SK-N-SH (cell line): ENCODE measurements at regions not wholly inside any gene's neighbourhood (a gene's known extent, or its start where the extent isn't known, plus 50 kb on each side); places are given as distances from the start of the nearest gene placed in this dataset.

Experiments
- CTCF ChIA-PET: fragments of 300-600, 350-600 bp; formaldehyde crosslinking; extraction: SDS; loops from one replicate; lab custom pipeline; 2021; lab: Yijun Ruan, JAX
- POLR2A ChIA-PET: fragments of 350-600 bp; sonication (Branson Sonifier 250); formaldehyde crosslinking; extraction: SDS; loops from one replicate; lab custom pipeline; 2020; ENCODE audit warnings: antibody characterized with exemption, inconsistent platforms; lab: Yijun Ruan, JAX
- DNase-seq: peaks from one replicate; pipeline ENCODE4 v3.0.0; 2012
- H2AFZ ChIP-seq: fragments of 200-600 bp; sonication (generic); 2 replicates; pipeline ENCODE4 v1.8.1; 2016; ENCODE audit warnings: antibody characterized with exemption, mild to moderate bottlenecking, low read depth
- H3F3A ChIP-seq: fragments of 200-600 bp; sonication (generic); replicated peaks from 2 replicates; pipeline ENCODE3; 2016; ENCODE audit warnings: antibody characterized with exemption, mild to moderate bottlenecking; ENCODE audit not compliant: insufficient read depth
- H3K27ac ChIP-seq, 2 experiments: fragments of 200-500 bp in 1 of 2; fragments of 200-600 bp in 1 of 2; sonication (Bioruptor generic) in 1 of 2; sonication (generic), shearing (Covaris generic) in 1 of 2; 2 replicates each; pipeline versions ENCODE4 v1.5.1 to v1.6.1; 2014 to 2016; ENCODE audit warnings: low read depth in 2 of 2, inconsistent platforms in 1 of 2, low read length in 1 of 2, mild to moderate bottlenecking in 1 of 2, mixed read lengths in 1 of 2
- H3K27me3 ChIP-seq: fragments of 200-600 bp; sonication (generic), shearing (Covaris generic); 2 replicates; pipeline ENCODE4 v1.6.1; 2016; ENCODE audit warnings: mixed run types; ENCODE audit not compliant: insufficient read depth
- H3K36me3 ChIP-seq, 2 experiments: fragments of 200-500 bp in 1 of 2; fragments of 200-600 bp in 1 of 2; sonication (Bioruptor generic) in 1 of 2; sonication (generic) in 1 of 2; replicated peaks in 1 of 2; 2 replicates each; pipeline versions ENCODE3 to v1.5.1; 2014 to 2016; ENCODE audit warnings: low read length in 1 of 2, mild to moderate bottlenecking in 1 of 2; ENCODE audit not compliant: insufficient read depth in 2 of 2, control insufficient read depth in 1 of 2
- H3K4me1 ChIP-seq, 2 experiments: fragments of 200-500 bp in 1 of 2; fragments of 200-600 bp in 1 of 2; sonication (Bioruptor generic) in 1 of 2; sonication (generic), shearing (Covaris generic) in 1 of 2; 2 replicates each; pipeline versions ENCODE4 v1.5.1 to v1.6.1; 2014 to 2016; ENCODE audit warnings: low read depth in 1 of 2, low read length in 1 of 2, mixed run types in 1 of 2; ENCODE audit not compliant: insufficient read depth in 2 of 2, control insufficient read depth in 1 of 2
- H3K4me2 ChIP-seq: fragments of 200-600 bp; sonication (generic), shearing (Covaris generic); 2 replicates; pipeline ENCODE4 v1.6.1; 2017; ENCODE audit warnings: mixed run types
- H3K4me3 ChIP-seq, 2 experiments: fragments of 200-500 bp in 1 of 2; fragments of 200-600 bp in 1 of 2; sonication (Bioruptor generic) in 1 of 2; sonication (generic), shearing (Covaris generic) in 1 of 2; 2 replicates each; pipeline versions ENCODE4 v1.5.1 to v1.8.1; 2014 to 2016; ENCODE audit warnings: low read depth in 2 of 2, inconsistent platforms in 1 of 2, low read length in 1 of 2, mild to moderate bottlenecking in 1 of 2, mixed read lengths in 1 of 2, moderate library complexity in 1 of 2
- H3K79me2 ChIP-seq: fragments of 200-600 bp; sonication (generic); 2 replicates; pipeline ENCODE4 v1.8.1; 2017; ENCODE audit warnings: mild to moderate bottlenecking; ENCODE audit not compliant: insufficient read depth
- H3K9ac ChIP-seq: fragments of 200-600 bp; sonication (generic); 2 replicates; pipeline ENCODE4 v1.6.1; 2017; ENCODE audit warnings: mixed run types
- H3K9me2 ChIP-seq: fragments of 200-600 bp; sonication (generic); 2 replicates; pipeline ENCODE4 v1.6.1; 2017; ENCODE audit warnings: mixed run types
- H3K9me3 ChIP-seq: fragments of 200-600 bp; sonication (generic); 2 replicates; pipeline ENCODE4 v1.6.1; 2017; ENCODE audit warnings: mixed run types, mild to moderate bottlenecking, moderate library complexity
- H4K20me1 ChIP-seq: fragments of 200-600 bp; sonication (generic); 2 replicates; pipeline ENCODE4 v1.6.1; 2017; ENCODE audit warnings: mild to moderate bottlenecking, mixed run types; ENCODE audit not compliant: insufficient read depth
- CHD2 ChIP-seq: fragments of 150-350 bp; IDR thresholded peaks from 2 replicates; pipeline ENCODE4 v1.6.1; 2018; ENCODE audit warnings: low read length; ENCODE audit not compliant: partially characterized antibody
- CTCF ChIP-seq: fragments of 200-600 bp; sonication (generic); IDR thresholded peaks from 2 replicates; pipeline ENCODE4 v1.6.1; 2017; ENCODE audit warnings: antibody characterized with exemption, mild to moderate bottlenecking, moderate library complexity
- FOXJ3 ChIP-seq: sonication (generic); formaldehyde crosslinking; IDR thresholded peaks from 2 replicates; pipeline ENCODE4 v1.5.1; 2020; ENCODE audit warnings: mild to moderate bottlenecking, missing genetic modification reagents
- FOXM1 ChIP-seq: IDR thresholded peaks from 2 replicates; pipeline ENCODE4 v1.4.0; 2012; ENCODE audit warnings: low read depth, mild to moderate bottlenecking
- IRF3 ChIP-seq: fragments of 150-350 bp; IDR thresholded peaks from 2 replicates; pipeline ENCODE4 v1.6.1; 2016; ENCODE audit warnings: mild to moderate bottlenecking, low read depth, low read length
- MEF2A ChIP-seq: IDR thresholded peaks from 2 replicates; pipeline ENCODE4 v1.4.0; 2012; ENCODE audit warnings: low read depth, borderline replicate concordance
- NFIC ChIP-seq: IDR thresholded peaks from 2 replicates; pipeline ENCODE4 v1.4.0; 2012; ENCODE audit warnings: borderline replicate concordance
- RCOR1 ChIP-seq: fragments of 150-350 bp; IDR thresholded peaks from 2 replicates; pipeline ENCODE4 v1.6.1; 2017; ENCODE audit warnings: antibody characterized with exemption, low read length
- REST ChIP-seq: IDR thresholded peaks from 2 replicates; pipeline ENCODE4 v1.6.1; 2012; ENCODE audit warnings: mild to moderate bottlenecking, low read depth, low read length, moderate library complexity
- RFX5 ChIP-seq: IDR thresholded peaks from 2 replicates; pipeline ENCODE4 v1.6.1; 2012; ENCODE audit warnings: mild to moderate bottlenecking, improper control_type of control experiment, low read length
- RXRA ChIP-seq: IDR thresholded peaks from 2 replicates; pipeline ENCODE4 v1.4.0; 2012; ENCODE audit warnings: low read depth, mild to moderate bottlenecking, borderline replicate concordance
- SIN3A ChIP-seq: IDR thresholded peaks from 2 replicates; pipeline ENCODE4 v1.6.1; 2012; ENCODE audit warnings: low read depth, mild to moderate bottlenecking, low read length, moderate library complexity, borderline replicate concordance
- SMC3 ChIP-seq: IDR thresholded peaks from 2 replicates; pipeline ENCODE4 v1.6.1; 2012; ENCODE audit warnings: low read depth, low read length, improper control_type of control experiment
- TAF1 ChIP-seq: IDR thresholded peaks from 2 replicates; pipeline ENCODE4 v1.6.1; 2012; ENCODE audit warnings: low read depth, mild to moderate bottlenecking, low read length, moderate library complexity, borderline replicate concordance
- TCF12 ChIP-seq: IDR thresholded peaks from 2 replicates; pipeline ENCODE4 v1.4.0; 2012
- TEAD4 ChIP-seq: IDR thresholded peaks from 2 replicates; pipeline ENCODE4 v1.4.0; 2012; ENCODE audit warnings: mild to moderate bottlenecking, borderline replicate concordance; ENCODE audit not compliant: insufficient read depth
- USF1 ChIP-seq: IDR thresholded peaks from 2 replicates; pipeline ENCODE4 v1.4.0; 2012; ENCODE audit warnings: low read depth, borderline replicate concordance
- ZBTB33 ChIP-seq: IDR thresholded peaks from 2 replicates; pipeline ENCODE4 v1.4.0; 2012; ENCODE audit warnings: low read depth, borderline replicate concordance
- WGBS: methylation state at CpG from one replicate; pipeline ENCODE4 v1.1.6; 2017; ENCODE audit warnings: low lambda C conversion rate; 5-methylcytosine and 5-hydroxymethylcytosine counted together

- Histone ChIP-seq H3K9ac (no peak overlapping the region), H3K36me3 (no peaks in the 10 kb centered on the region), H3K27me3 (no peaks in the 10 kb centered on the region), H3K27ac (no peak overlapping the region), H4K20me1 (no peaks in the 10 kb centered on the region), H3K4me3 (no peak overlapping the region), H2AFZ (no peak overlapping the region), H3K4me1 (no peaks in the 10 kb centered on the region), H3F3A (no peaks in the 10 kb centered on the region), H3K9me2 (no peaks in the 10 kb centered on the region)
- POLR2A ChIA-PET, result no interaction called here
- no peak for DNase-seq
- TF ChIP-seq CTCF (peak; percentile 51), TCF12 (no peak)
- TF ChIP-seq, all 33 proteins: peak for 1
- CTCF ChIA-PET, result interaction anchor here (1.2 to 3.0 kb wide), 2 partner anchors 34 kb away, joined by 4 to 16 read pairs; no protein-coding TSS in a partner anchor
- no peak overlapping the region for H3K4me2 ChIP-seq
- H3K79me2 ChIP-seq, result no peaks in the 10 kb centered on the region
- 31% methylated on average over 4 of the region's 4 CpGs for WGBS
- H3K9me3 ChIP-seq, result no peaks in the 10 kb centered on the region
These were observed 109.7 kb downstream of the CD8B2 start for GRCh38 chr2:106596844-106597243.

GRCh38 chr2:106599540-106599939 lies 112.4 kb downstream of the CD8B2 start:
- Histone ChIP-seq H3K36me3 (no peaks in the 10 kb centered on the region), H3K9me2 (no peaks in the 10 kb centered on the region), H3F3A (no peaks in the 10 kb centered on the region), H3K9ac (no peak overlapping the region), H3K9me3 (no peaks in the 10 kb centered on the region), H4K20me1 (no peaks in the 10 kb centered on the region), H3K4me2 (no peak overlapping the region), H3K4me3 (no peak overlapping the region), H3K4me1 (no peaks in the 10 kb centered on the region), H3K27ac (no peak overlapping the region), H2AFZ (no peak overlapping the region), H3K27me3 (no peaks in the 10 kb centered on the region), H3K79me2 (no peaks in the 10 kb centered on the region)
- no peak for TF ChIP-seq RFX5
- TF ChIP-seq TEAD4, result no peak
- no peak for TF ChIP-seq FOXM1
- no peak for TF ChIP-seq ZBTB33
- TF ChIP-seq RXRA, result no peak
- TF ChIP-seq TAF1, result no peak
- TF ChIP-seq MEF2A, result no peak
- no peak for TF ChIP-seq TCF12
- TF ChIP-seq IRF3, result no peak
- no peak for TF ChIP-seq SIN3A
- TF ChIP-seq FOXJ3 (CRISPR knock-in tag), result no peak
- no peak for TF ChIP-seq USF1
- TF ChIP-seq NFIC, result no peak
- no peak for TF ChIP-seq SMC3
- TF ChIP-seq CHD2, result no peak
- no peak for TF ChIP-seq RCOR1
- no peak for TF ChIP-seq REST
- ChIA-PET CTCF (no interaction called here), POLR2A (no interaction called here)
- WGBS, result 69% methylated on average over 3 of the region's 3 CpGs
- DNase-seq, result no peak
